Heart left ventricle (tissue), 13 donors: ENCODE measurements at regions not wholly inside any gene's neighbourhood (a gene's known extent, or its start where the extent isn't known, plus 50 kb on each side); places are given as distances from the start of the nearest gene placed in this dataset.

Experiments
- CTCF ChIP-seq, 12 donors: fragments of 200-600 bp; sonication (generic) in 4 of 12; IDR thresholded peaks; one replicate each; pipeline versions ENCODE4 v1.5.0 to v1.8.0; 2018 to 2022; ENCODE audit warnings: antibody characterized with exemption in 12 of 12, mild to moderate bottlenecking in 5 of 12
- POLR2A ChIP-seq, 2 donors: fragments of 450-650 bp; IDR thresholded peaks; one replicate each; pipeline ENCODE4 v1.6.1; 2017; ENCODE audit warnings: antibody characterized with exemption in 2 of 2, mild to moderate bottlenecking in 2 of 2, moderate library complexity in 2 of 2
- donor health status: ischemic (EF 13 %, LVEDD 7.1; RV severe dilation, severe dysfunction).
- donor health status: DM: no; HTN: yes; CAD: no.
- donor health status: DM: no; HTN: no; CAD: no.
- donor health status: ischemic (EF 25% LVEDD 6.9; RV normal size, moderate dysfunction).
- donor health status: ischemic (EF 25% LVEDD 5.7; RV mildly dilated, moderate dysfunction).
- donor health status: ischemic (EF 35%, LVEDD 5.7; RV mildly dilated, moderate dysfunction).
- donor health status: nonischemic (EF 11% LVEDD 7.7; RV severe dilation, severe dysfunction).
- donor health status: DM: yes; HTN: yes; CAD: no.
- donor health status: PGD.
- donor health status: ischemic (EF 29% LVEDD 5.4; RV normal size, mild dysfunction).
- donor health status: nonischemic (EF 23%, LVEDD 6.1; RV moderate dilation, normal function).

DNA sequence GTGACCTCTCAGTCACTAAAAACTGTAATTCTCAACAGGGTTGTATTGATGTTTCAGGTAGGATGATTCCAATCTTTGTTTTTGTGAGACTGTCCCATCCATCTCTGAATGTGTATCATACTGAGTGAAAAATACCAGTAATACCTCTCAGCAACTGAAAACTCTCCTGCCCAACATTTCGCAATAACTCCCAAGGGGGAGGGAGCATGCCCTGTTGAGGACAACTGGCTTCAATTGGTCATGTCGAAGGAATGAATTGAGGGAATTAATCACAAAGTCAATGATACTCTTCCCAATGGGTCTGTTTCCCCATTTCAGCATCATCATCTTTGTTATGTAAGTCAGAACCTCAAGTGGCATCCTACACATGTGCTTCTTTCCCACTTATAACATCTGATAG is 102.4 kb upstream of the E2F7 start:
- TF ChIP-seq CTCF (IDR thresholded peaks at IDR 0.05), result no peak
- TF ChIP-seq POLR2A (IDR thresholded peaks at IDR 0.05), result no peak
